Epithelial cell of proximal tubule (primary cell): ENCODE measurements at regions not wholly inside any gene's neighbourhood (a gene's known extent, or its start where the extent isn't known, plus 50 kb on each side); places are given as distances from the start of the nearest gene placed in this dataset.

Source experiments
- DNase-seq: peaks from one replicate; pipeline ENCODE4 v3.0.0-alpha.2; 2011; ENCODE audit warnings: low read depth
- H3K4me3 ChIP-seq: 2 replicates; pipeline ENCODE4 v1.5.1; 2011; ENCODE audit warnings: low read depth, mild to moderate bottlenecking, low read length
- TF ChIP-seq, protein P1 (sequence below): conservative IDR thresholded peaks from 2 replicates; pipeline ENCODE4 v1.5.1; 2012; ENCODE audit warnings: low read depth, mild to moderate bottlenecking, low read length

DNA sequence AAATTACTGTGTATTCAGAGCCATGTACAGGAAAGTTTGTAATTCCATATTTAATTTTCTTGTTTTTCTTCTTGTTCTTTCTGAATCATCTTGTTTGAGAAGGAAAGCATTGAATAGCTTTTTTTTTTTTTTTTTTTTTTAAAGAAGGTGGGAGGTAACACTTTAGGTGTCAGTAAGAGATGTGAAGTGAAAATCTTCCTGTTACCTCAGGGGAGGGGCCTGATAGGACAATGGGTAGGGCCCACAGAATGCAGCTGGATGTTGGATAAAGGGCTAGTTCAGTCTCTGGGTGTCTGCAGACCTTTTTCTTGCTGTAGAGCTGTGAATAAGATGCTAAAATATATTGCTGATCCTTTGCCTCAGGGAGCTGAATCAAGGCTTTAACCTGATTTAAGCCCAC is 317.4 kb downstream of the MAN2A1 start:
- no peak overlapping the region for H3K4me3 ChIP-seq
- TF ChIP-seq, protein P1, sequence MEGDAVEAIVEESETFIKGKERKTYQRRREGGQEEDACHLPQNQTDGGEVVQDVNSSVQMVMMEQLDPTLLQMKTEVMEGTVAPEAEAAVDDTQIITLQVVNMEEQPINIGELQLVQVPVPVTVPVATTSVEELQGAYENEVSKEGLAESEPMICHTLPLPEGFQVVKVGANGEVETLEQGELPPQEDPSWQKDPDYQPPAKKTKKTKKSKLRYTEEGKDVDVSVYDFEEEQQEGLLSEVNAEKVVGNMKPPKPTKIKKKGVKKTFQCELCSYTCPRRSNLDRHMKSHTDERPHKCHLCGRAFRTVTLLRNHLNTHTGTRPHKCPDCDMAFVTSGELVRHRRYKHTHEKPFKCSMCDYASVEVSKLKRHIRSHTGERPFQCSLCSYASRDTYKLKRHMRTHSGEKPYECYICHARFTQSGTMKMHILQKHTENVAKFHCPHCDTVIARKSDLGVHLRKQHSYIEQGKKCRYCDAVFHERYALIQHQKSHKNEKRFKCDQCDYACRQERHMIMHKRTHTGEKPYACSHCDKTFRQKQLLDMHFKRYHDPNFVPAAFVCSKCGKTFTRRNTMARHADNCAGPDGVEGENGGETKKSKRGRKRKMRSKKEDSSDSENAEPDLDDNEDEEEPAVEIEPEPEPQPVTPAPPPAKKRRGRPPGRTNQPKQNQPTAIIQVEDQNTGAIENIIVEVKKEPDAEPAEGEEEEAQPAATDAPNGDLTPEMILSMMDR: no peak
- DNase-seq: no peak

DNA sequence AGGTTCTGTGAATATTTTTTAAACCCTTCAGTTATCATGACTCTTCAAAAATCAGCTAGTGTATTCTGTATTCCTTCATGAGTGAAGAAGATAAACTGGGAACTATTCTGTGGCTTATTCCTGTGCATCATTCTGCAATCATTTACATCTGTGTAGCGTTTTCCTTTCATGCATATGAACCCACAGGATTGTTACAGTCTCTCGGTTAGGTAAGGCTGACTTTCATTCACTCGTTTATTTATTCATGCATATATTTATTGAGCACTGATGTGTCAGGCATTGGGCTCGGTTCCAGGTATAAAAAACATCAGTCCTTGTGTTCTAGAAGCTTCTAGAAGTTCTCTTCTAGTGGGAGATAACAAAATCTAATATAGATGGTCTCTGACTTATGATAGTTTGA is 318.4 kb downstream of the MAN2A1 start:
- TF ChIP-seq, protein P1: no peak
- DNase-seq: no peak
- no peak overlapping the region for H3K4me3 ChIP-seq

DNA sequence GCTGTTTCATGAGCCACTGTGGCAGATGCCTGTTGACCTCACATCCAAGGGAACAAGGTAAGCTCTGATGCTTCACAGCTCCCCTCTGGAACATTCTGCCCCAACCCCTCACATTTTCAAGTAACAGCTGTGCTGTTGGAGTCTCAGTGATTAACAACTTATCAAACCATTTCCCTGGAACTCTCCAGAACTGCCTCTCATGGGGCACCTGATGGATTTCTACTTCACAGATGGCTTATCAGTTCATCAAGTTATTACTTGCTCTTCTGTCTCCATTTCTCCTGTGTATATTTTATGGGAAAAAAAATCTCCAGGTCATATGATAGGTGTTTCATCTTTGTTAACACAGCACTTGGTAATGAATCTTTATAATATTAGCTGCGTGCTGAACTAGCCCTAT is 322.4 kb downstream of the MAN2A1 start:
- DNase-seq: no peak
- TF ChIP-seq, protein P1: no peak
- H3K4me3 ChIP-seq: no peak overlapping the region

DNA sequence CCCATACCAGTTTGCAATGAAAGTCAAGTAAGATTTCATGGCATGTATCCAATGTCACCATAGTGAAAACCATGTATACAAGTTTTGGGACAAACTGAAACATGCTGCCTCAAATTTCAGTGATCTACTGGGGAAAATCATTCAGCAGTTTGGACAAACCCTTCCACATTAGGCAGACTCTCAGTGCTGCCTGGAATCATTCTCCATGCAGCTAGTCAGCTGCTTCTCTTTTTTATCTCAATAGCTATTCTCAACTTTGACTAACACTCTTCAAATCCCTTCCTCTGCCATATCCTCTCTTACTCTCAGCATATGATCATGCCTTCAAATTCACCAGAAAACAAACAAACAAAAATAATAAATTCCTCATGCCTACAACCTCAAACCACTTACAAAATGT is 323.3 kb downstream of the MAN2A1 start:
- no peak overlapping the region for H3K4me3 ChIP-seq
- TF ChIP-seq, protein P1: no peak
- DNase-seq: no peak

DNA sequence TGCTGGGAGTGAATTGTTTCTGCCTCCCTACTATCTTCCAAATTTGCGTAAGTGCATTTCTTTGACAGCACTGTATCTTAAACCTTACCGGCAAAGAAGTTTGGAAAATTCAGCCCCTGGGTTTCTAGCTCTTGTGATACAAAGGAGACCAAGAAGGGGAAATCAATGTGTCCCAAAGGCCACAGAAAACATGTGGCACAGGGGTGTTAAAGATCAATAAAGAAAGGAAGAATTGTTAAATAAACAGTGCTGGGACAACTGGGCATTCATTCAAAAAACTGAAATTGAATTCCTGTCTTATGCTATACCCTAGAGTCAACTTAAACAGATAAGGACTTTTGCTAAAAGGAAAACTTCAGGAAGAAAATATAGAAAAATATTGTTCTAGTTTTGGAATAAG is 328.1 kb downstream of the MAN2A1 start:
- TF ChIP-seq, protein P1: no peak

DNA sequence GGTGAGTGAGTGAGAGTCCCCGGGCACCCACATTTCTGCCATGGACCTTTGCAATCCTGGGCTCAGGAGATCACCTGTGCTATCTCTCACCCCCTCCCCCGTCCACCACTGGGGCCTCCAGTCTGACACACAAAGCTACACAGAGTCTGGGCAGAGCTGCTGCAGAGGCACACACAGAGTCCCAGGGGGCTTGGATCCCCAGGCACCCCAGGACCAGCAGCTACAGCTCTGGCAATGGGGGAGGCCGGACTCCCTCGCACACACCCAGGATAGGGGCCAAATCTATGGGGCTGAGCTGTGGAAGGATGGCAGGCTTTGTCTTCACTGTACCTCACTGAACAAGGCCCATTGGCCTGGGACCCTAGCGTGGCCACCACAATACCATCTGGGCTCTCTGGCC is 328.8 kb downstream of the MAN2A1 start:
- TF ChIP-seq, protein P1: no peak
- no peak for DNase-seq
- no peak overlapping the region for H3K4me3 ChIP-seq

More for the DNA sequence above, 328.1 kb downstream of the MAN2A1 start:
- no peak for DNase-seq
- H3K4me3 ChIP-seq: no peak overlapping the region

DNA sequence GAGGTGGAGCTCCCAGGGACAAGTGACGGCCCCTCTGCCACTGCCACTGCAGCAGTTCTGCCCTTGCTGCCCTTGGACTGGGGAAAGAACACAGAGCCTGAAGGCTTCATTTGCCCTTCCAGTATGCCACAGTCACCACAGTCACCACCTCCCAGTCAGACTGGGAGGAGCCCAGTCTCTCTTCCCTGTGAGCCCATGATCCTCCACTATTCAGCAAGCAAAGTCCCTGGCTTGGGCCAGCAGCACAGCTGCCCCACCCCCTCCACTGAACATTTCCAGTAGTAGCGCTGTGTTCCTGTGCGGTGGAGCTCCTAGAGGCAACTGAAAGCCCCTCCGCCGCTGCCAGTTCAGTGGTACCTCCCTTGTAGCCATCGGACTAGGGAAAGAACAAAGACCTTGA is 329.4 kb downstream of the MAN2A1 start:
- TF ChIP-seq, protein P1: no peak
- no peak overlapping the region for H3K4me3 ChIP-seq
- no peak for DNase-seq
